ENCODE measurements at regions not wholly inside any gene's neighbourhood (a gene's known extent, or its start where the extent isn't known, plus 50 kb on each side); places are given as distances from the start of the nearest gene placed in this dataset.

DNA sequence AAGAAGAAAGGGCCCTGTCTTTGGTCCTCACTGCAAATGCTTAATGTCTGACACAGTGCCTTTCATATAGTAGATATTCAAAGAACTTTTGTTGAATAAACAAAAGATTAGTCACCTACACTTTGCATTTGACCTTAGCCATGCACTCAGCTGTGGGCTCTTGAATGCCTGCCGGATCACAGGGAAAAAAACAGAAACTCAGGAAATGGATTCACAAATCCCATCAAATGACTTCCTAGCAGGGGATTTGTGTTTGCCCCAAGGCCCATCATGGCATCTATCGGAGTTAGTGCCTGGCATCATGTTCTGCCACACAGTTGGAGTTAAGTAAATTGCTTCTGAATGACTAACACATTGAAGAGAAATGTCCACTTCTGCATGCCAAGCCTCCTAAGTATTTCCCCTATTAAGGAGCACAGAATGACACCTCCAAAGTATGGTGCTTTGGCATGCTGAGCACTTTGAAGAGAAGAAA is 72.3 kb upstream of the DST start (continued):
- TF ChIP-seq, protein P1, sequence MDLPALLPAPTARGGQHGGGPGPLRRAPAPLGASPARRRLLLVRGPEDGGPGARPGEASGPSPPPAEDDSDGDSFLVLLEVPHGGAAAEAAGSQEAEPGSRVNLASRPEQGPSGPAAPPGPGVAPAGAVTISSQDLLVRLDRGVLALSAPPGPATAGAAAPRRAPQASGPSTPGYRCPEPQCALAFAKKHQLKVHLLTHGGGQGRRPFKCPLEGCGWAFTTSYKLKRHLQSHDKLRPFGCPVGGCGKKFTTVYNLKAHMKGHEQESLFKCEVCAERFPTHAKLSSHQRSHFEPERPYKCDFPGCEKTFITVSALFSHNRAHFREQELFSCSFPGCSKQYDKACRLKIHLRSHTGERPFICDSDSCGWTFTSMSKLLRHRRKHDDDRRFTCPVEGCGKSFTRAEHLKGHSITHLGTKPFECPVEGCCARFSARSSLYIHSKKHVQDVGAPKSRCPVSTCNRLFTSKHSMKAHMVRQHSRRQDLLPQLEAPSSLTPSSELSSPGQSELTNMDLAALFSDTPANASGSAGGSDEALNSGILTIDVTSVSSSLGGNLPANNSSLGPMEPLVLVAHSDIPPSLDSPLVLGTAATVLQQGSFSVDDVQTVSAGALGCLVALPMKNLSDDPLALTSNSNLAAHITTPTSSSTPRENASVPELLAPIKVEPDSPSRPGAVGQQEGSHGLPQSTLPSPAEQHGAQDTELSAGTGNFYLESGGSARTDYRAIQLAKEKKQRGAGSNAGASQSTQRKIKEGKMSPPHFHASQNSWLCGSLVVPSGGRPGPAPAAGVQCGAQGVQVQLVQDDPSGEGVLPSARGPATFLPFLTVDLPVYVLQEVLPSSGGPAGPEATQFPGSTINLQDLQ (CRISPR knock-in tag; IDR thresholded peaks at IDR 0.05): no peak
- TF ChIP-seq, protein P2, sequence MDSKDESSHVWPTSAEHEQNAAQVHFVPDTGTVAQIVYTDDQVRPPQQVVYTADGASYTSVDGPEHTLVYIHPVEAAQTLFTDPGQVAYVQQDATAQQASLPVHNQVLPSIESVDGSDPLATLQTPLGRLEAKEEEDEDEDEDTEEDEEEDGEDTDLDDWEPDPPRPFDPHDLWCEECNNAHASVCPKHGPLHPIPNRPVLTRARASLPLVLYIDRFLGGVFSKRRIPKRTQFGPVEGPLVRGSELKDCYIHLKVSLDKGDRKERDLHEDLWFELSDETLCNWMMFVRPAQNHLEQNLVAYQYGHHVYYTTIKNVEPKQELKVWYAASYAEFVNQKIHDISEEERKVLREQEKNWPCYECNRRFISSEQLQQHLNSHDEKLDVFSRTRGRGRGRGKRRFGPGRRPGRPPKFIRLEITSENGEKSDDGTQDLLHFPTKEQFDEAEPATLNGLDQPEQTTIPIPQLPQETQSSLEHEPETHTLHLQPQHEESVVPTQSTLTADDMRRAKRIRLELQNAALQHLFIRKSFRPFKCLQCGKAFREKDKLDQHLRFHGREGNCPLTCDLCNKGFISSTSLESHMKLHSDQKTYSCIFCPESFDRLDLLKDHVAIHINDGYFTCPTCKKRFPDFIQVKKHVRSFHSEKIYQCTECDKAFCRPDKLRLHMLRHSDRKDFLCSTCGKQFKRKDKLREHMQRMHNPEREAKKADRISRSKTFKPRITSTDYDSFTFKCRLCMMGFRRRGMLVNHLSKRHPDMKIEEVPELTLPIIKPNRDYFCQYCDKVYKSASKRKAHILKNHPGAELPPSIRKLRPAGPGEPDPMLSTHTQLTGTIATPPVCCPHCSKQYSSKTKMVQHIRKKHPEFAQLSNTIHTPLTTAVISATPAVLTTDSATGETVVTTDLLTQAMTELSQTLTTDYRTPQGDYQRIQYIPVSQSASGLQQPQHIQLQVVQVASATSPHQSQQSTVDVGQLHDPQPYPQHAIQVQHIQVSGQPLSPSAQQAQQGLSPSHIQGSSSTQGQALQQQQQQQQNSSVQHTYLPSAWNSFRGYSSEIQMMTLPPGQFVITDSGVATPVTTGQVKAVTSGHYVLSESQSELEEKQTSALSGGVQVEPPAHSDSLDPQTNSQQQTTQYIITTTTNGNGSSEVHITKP (CRISPR knock-in tag; IDR thresholded peaks at IDR 0.05; ENCODE audit: low read depth): no peak
- TF ChIP-seq SMAD9 (CRISPR knock-in tag; IDR thresholded peaks at IDR 0.05) (no peak), CREM (IDR thresholded peaks at IDR 0.05) (no peak), CREM (CRISPR knock-in tag; IDR thresholded peaks at IDR 0.05) (no peak), NFE2 (CRISPR knock-in tag; IDR thresholded peaks at IDR 0.05) (no peak), RFX3 (CRISPR knock-in tag; IDR thresholded peaks at IDR 0.05) (no peak), SNAPC2 (CRISPR knock-in tag; IDR thresholded peaks at IDR 0.05) (no peak), FOXJ3 (CRISPR knock-in tag; IDR thresholded peaks at IDR 0.05; ENCODE audit: borderline replicate concordance) (no peak), ZNF468 (CRISPR knock-in tag; IDR thresholded peaks at IDR 0.05) (no peak), NR2C2 (CRISPR knock-in tag; IDR thresholded peaks at IDR 0.05; ENCODE audit: borderline replicate concordance) (no peak), HMG20A (CRISPR knock-in tag; IDR thresholded peaks at IDR 0.05; ENCODE audit: borderline replicate concordance) (peak; percentile 50; the same call in 1 of the 2 replicates), ZNF530 (CRISPR knock-in tag; IDR thresholded peaks at IDR 0.05; ENCODE audit: low read depth) (no peak)
- TF ChIP-seq, protein P3, sequence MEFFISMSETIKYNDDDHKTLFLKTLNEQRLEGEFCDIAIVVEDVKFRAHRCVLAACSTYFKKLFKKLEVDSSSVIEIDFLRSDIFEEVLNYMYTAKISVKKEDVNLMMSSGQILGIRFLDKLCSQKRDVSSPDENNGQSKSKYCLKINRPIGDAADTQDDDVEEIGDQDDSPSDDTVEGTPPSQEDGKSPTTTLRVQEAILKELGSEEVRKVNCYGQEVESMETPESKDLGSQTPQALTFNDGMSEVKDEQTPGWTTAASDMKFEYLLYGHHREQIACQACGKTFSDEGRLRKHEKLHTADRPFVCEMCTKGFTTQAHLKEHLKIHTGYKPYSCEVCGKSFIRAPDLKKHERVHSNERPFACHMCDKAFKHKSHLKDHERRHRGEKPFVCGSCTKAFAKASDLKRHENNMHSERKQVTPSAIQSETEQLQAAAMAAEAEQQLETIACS (CRISPR knock-in tag; IDR thresholded peaks at IDR 0.05): no peak
- TF ChIP-seq, protein P4, sequence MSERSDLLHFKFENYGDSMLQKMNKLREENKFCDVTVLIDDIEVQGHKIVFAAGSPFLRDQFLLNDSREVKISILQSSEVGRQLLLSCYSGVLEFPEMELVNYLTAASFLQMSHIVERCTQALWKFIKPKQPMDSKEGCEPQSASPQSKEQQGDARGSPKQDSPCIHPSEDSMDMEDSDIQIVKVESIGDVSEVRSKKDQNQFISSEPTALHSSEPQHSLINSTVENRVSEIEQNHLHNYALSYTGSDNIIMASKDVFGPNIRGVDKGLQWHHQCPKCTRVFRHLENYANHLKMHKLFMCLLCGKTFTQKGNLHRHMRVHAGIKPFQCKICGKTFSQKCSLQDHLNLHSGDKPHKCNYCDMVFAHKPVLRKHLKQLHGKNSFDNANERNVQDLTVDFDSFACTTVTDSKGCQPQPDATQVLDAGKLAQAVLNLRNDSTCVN (CRISPR knock-in tag; IDR thresholded peaks at IDR 0.05; ENCODE audit: borderline replicate concordance): no peak
- TF ChIP-seq, protein P5, sequence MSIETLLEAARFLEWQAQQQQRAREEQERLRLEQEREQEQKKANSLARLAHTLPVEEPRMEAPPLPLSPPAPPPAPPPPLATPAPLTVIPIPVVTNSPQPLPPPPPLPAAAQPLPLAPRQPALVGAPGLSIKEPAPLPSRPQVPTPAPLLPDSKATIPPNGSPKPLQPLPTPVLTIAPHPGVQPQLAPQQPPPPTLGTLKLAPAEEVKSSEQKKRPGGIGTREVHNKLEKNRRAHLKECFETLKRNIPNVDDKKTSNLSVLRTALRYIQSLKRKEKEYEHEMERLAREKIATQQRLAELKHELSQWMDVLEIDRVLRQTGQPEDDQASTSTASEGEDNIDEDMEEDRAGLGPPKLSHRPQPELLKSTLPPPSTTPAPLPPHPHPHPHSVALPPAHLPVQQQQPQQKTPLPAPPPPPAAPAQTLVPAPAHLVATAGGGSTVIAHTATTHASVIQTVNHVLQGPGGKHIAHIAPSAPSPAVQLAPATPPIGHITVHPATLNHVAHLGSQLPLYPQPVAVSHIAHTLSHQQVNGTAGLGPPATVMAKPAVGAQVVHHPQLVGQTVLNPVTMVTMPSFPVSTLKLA (IDR thresholded peaks at IDR 0.05): no peak

Measured in HepG2 (cell line).